Activated T-cell treated with anti-CD3 and anti-CD28 coated beads, Interleukin-2, amount 50 U/mL, for 4 hours (primary cell): ENCODE measurements at regions not wholly inside any gene's neighbourhood (a gene's known extent, or its start where the extent isn't known, plus 50 kb on each side); places are given as distances from the start of the nearest gene placed in this dataset.

Experiments used
- ATAC-seq, 2 donors: fragments of 200-7000 bp; cut with Tn5 transposase; one replicate each; pipeline ENCODE4 v1.10.0; 2021
- DNase-seq: peaks from one replicate; pipeline ENCODE4 v3.0.0-alpha.2; 2020
- H3K27me3 Mint-ChIP-seq: one replicate; pipeline ENCODE4 v1.8.0; 2021; ENCODE audit warnings: low read depth, mixed read lengths
- H3K36me3 Mint-ChIP-seq: one replicate; pipeline ENCODE4 v1.8.0; 2022; ENCODE audit warnings: mixed read lengths; ENCODE audit not compliant: insufficient read depth
- H3K4me1 Mint-ChIP-seq: one replicate; pipeline ENCODE4 v1.8.0; 2021; ENCODE audit warnings: low read depth, mixed read lengths
- H3K4me3 Mint-ChIP-seq: one replicate; pipeline ENCODE4 v1.8.0; 2021; ENCODE audit warnings: mild to moderate bottlenecking, moderate library complexity, mixed read lengths
- H3K9me3 Mint-ChIP-seq: one replicate; pipeline ENCODE4 v1.8.0; 2021; ENCODE audit warnings: mixed read lengths

DNA sequence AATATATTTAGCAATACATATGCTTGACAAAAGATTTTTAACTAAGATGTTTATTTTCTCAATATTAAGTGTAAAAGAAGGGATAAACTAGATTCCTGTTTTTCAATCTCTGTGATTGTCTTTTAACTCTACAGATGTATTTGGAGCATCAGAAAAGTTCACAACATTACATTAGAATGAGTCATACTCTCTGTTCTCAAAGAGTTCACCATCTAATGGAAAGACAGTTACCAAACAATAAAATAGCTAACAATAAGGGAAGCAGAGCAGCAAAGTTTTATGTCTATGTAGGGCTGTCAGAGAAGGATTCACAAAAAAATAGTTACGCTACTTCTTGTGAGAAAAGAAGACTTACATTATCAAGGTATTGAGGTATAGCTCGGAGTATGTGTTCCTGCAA, 109.2 kb upstream of the MAP2 start:
- Mint-ChIP-seq H3K4me1 (no peaks in the 10 kb centered on the region), H3K36me3 (no peaks in the 10 kb centered on the region), H3K9me3 (no peaks in the 10 kb centered on the region), H3K27me3 (no peaks in the 10 kb centered on the region), H3K4me3 (no peak overlapping the region)
- ATAC-seq (no peak), DNase-seq (no peak)

DNA sequence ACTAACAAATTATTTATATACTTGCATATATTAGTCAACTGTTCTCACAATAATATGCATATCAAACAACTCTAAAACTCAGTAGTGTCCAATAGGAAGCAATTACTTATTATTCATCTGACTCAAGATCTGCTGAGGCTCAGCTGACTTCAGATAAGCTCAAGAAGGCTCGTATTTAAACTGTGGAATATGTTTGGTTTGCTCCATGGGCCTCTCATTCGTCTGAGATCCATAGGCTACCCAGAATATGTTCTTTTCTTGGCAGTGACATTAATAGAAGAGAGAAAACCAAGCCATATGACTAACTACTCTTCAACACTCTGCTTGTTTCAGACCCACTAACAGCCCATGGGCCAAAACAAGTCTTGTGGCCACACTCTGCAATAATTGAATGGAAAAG, 107.7 kb upstream of the MAP2 start:
- Mint-ChIP-seq H3K4me1 (no peaks in the 10 kb centered on the region), H3K36me3 (no peaks in the 10 kb centered on the region), H3K9me3 (no peaks in the 10 kb centered on the region), H3K27me3 (no peaks in the 10 kb centered on the region), H3K4me3 (no peak overlapping the region)
- ATAC-seq (no peak), DNase-seq (no peak)

DNA sequence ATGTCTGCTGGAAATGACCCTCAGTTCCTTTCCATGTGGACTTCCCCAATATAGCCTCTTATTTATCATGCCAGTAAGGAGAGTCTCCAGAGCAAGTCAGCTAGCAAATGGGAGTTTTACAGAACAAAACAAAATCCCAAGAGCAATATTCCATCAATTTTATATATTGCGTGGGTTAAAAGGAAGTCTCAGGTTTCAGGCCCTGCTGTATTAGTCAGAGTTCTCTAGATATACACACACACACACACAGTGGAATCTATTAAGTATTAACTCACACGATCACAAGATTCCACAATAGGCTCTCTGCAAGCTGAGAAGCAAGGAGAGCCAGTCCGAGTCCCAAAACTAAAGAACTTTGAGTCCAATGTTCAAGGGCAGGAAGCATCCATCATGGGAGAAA, 102.8 kb upstream of the MAP2 start:
- no peak for ATAC-seq
- Mint-ChIP-seq H3K36me3 (no peaks in the 10 kb centered on the region), H3K9me3 (peaks cover 3% of the 10 kb centered on the region), H3K27me3 (peaks cover 2% of the 10 kb centered on the region), H3K4me3 (no peak overlapping the region), H3K4me1 (no peaks in the 10 kb centered on the region)
- DNase-seq = no peak

DNA sequence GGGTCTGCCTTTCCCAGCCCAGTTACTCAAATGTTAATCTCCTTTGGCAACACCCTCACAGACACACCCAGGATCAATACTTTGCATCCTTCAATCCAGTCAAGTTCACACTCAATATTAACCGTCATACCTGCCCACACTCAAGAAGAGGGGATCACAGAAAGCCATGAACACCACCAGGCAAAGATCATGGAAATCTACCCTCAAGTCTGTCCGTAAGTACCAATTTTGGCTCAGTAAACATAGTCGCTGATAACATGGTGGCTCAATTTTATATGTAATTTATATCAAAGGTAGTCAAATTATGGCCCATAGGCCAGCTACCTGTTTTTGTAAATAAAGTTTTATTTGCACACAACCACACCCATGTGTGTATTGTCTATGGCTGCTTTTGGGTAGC, 102.3 kb upstream of the MAP2 start:
- Mint-ChIP-seq H3K36me3 (no peaks in the 10 kb centered on the region), H3K27me3 (peaks cover 2% of the 10 kb centered on the region), H3K4me1 (no peaks in the 10 kb centered on the region), H3K9me3 (peaks cover 3% of the 10 kb centered on the region), H3K4me3 (no peak overlapping the region)
- ATAC-seq (no peak), DNase-seq (no peak)

DNA sequence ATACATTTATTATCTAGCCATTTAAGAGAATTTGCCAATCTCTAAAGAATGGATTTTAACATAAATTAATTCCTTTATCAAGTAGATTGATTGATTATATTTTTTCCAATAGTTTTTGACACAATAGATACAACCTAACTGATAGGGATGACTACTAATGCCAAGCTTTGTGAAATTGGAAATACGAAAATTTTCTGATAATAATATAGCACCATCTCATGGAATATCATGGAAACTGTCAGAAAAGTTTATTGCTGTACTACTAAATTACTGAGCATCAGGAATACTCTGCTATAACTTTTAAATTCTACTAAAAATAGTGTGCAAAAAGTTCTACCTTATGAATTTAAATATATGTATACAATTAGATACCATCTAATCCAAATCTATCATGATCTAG, 101.8 kb upstream of the MAP2 start:
- no peak for DNase-seq
- H3K36me3 Mint-ChIP-seq = no peaks in the 10 kb centered on the region
- peaks cover 2% of the 10 kb centered on the region for H3K27me3 Mint-ChIP-seq
- no peaks in the 10 kb centered on the region for H3K4me1 Mint-ChIP-seq
- H3K9me3 Mint-ChIP-seq = peaks cover 3% of the 10 kb centered on the region
- H3K4me3 Mint-ChIP-seq = no peak overlapping the region
- no peak for ATAC-seq

DNA sequence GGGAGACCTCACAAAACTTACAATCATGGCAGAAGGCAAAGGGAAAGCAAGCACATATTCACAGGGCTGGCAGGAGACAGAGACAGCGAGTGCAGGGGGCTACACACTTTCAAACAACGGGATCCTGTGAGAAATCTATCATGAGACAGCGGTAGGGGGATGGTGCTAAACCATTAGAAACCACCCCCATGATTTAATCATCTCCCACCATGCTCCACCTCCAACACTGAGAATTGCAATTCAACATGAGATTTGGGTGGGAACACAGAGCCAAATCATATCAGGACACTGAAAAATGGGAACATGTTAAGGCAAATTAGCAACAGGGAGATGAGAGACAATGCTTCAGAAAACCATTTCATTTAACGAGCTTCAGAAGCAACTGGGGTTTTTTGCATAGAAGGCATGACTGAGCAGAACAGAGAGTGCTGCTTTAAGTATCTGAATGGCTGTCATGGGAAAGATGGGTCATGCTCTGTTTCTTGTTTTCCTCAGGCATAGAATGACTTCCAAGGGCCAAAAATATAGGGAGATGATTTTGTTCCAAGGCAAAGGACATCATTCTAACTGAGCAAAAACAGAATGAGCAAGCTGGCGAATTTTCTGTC, 100.8 kb upstream of the MAP2 start:
- H3K36me3 Mint-ChIP-seq = no peaks in the 10 kb centered on the region
- no peaks in the 10 kb centered on the region for H3K4me1 Mint-ChIP-seq
- H3K27me3 Mint-ChIP-seq = peaks cover 2% of the 10 kb centered on the region
- ATAC-seq = no peak
- no peak overlapping the region for H3K4me3 Mint-ChIP-seq
- DNase-seq = no peak
- peaks cover 3% of the 10 kb centered on the region for H3K9me3 Mint-ChIP-seq

DNA sequence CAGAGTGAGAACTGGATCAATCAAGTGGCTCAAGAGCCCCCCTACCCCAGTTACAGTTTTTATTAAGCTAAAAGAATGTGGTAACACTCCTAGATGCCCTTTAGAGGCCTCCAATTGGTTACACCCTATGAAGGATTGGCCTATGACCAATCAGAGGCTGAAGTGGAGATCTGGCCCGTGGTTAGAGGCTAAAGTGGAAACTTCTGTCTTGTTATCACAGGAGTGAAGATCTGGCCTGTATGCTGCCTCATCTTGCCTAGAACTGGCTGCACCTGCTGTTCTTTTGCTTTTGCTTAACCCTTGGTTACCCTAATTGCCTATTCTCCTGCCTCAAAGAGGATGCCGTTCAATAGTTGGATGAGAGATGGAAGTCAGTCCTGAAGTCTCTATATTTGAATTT, 100.1 kb upstream of the MAP2 start:
- Mint-ChIP-seq H3K4me1 (no peaks in the 10 kb centered on the region), H3K9me3 (peaks cover 3% of the 10 kb centered on the region), H3K4me3 (no peak overlapping the region), H3K36me3 (no peaks in the 10 kb centered on the region), H3K27me3 (peaks cover 4% of the 10 kb centered on the region)
- DNase-seq (no peak), ATAC-seq (no peak)

DNA sequence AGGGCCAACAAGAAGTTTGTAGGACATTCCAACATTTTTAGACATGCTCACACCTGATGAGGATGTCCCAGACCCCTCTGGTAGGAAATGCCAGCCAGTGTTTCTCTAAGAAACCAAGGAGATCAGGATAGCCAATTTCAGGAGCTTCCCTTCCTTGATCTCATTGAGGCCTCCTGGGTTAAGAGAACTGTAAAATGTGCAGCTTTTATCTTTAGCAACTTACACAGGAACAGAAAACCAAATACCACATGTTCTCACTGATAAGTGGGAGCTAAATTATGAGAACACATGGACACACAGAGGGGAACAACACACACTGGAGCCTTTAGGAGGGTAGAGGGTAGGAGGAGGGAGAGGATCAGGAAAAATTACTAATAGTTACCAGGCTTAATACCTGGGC, 99.6 kb upstream of the MAP2 start:
- no peak for ATAC-seq
- peaks cover 3% of the 10 kb centered on the region for H3K9me3 Mint-ChIP-seq

DNA sequence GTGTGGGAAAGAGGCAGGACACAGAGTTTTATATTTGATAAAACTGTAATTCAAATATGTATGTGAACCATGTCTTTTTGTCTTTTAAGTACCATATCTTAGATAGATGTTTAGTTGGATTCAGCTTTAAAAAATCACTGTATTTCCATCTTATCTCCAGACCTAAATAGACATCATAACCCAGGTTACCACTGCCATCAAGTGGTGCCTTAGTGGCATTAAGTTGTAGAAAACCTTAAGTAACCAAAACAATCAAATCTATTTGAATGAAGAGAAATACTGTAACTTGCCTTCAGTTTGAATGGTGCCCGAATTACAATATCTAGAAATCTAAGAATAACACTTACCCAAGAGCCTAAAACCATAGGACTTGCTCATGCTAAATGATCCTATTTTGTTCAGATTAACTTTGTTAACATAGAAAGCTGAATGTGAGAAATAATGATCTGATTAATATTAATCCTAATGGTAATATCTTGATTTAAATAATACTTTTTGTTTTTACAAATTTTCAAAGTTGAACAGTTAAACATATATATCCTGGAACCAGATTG, 92.5 kb upstream of the MAP2 start:
- no peak for ATAC-seq

More for the DNA sequence above, 99.6 kb upstream of the MAP2 start:
- Mint-ChIP-seq H3K36me3 (no peaks in the 10 kb centered on the region), H3K27me3 (peaks cover 4% of the 10 kb centered on the region), H3K4me1 (no peaks in the 10 kb centered on the region), H3K4me3 (no peak overlapping the region)
- DNase-seq = no peak

DNA sequence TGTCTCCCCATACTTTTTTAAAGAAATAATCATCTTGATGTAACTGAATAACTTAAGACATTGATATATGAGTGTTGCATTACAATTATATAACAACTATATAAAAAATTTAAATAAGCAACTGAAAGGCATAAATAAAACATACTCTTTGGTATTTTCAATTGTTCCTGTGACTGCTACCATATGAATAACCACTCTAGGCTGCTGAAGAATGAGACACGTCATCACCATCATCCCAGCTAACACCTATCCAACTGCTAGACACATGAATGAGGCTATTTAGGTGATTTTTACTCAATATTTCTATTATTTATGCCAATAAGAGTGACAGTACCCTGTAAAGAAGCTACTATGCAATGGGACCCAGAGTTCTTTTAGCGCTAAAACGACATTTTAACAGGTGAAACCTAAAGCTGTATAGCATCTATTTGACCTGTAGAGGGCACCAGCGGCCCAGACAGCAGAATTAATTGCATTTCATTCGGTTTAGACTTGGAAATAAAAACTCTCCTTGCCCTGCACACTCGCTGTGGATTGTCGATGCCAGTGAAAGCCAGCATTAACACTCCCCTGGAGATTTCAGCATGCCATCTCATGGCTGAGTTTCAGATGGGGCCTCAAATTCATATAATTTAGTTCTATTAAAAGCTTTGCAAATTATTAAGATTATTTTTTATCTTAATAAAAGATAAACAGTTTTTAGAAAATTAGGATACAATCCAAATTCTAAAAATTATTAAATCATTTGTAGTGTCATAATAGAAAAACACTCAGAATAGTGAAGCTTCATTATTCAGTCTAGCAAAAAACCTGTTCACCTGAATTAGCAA, 89.4 kb upstream of the MAP2 start:
- no peaks in the 10 kb centered on the region for H3K36me3 Mint-ChIP-seq
- no peaks in the 10 kb centered on the region for H3K9me3 Mint-ChIP-seq
- no peak for DNase-seq
- ATAC-seq = no peak
- no peaks in the 10 kb centered on the region for H3K27me3 Mint-ChIP-seq
- H3K4me1 Mint-ChIP-seq = no peaks in the 10 kb centered on the region
- no peak overlapping the region for H3K4me3 Mint-ChIP-seq

More for the DNA sequence above, 92.5 kb upstream of the MAP2 start:
- Mint-ChIP-seq H3K36me3 (no peaks in the 10 kb centered on the region), H3K9me3 (no peaks in the 10 kb centered on the region), H3K4me1 (no peaks in the 10 kb centered on the region), H3K27me3 (peaks cover 3% of the 10 kb centered on the region), H3K4me3 (no peak overlapping the region)
- DNase-seq = no peak

DNA sequence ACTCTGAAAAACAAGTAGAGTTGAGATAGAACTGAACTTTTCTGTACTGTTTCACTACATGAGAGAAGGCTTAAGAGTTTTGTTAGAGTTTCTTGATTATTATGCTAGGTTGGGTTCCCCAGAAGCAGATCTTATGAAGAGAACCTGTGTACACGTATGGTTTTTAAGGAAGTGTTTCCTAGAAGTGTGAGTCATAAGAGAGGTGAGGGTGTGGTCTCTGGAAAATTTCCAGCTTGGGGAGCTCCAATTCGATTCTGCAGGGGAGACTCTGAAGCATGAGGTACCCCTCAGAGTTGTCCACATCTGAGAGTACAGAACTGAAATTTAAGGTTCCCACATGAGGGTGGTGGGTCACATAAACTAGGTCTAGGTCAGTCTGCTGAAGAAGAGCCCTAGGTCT, 83.3 kb upstream of the MAP2 start:
- Mint-ChIP-seq H3K4me3 (no peak overlapping the region), H3K27me3 (no peaks in the 10 kb centered on the region), H3K4me1 (no peaks in the 10 kb centered on the region), H3K36me3 (no peaks in the 10 kb centered on the region), H3K9me3 (no peaks in the 10 kb centered on the region)
- ATAC-seq (no peak), DNase-seq (no peak)

DNA sequence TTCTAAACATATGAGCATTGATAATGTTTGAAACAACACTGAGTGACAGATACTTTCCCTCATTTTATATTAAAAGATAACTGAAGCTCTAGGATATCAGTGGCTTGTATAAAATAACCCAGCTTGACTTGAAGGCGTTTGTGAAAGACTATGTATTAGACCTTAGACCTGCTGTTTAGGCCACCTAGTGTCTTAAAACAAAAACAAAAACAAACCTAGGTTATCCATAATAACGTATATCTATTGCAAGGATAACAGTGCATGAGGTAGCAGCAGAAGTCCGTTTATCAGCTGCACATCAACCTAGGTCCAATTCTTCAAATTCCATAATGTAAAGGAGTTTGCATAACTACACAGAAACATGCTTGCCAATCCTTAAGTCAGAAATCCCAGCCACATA, 79.5 kb upstream of the MAP2 start:
- no peak overlapping the region for H3K4me3 Mint-ChIP-seq
- ATAC-seq (no peak), DNase-seq (no peak)
- H3K36me3 Mint-ChIP-seq = no peaks in the 10 kb centered on the region
- H3K27me3 Mint-ChIP-seq = no peaks in the 10 kb centered on the region
- no peaks in the 10 kb centered on the region for H3K9me3 Mint-ChIP-seq
- no peaks in the 10 kb centered on the region for H3K4me1 Mint-ChIP-seq

DNA sequence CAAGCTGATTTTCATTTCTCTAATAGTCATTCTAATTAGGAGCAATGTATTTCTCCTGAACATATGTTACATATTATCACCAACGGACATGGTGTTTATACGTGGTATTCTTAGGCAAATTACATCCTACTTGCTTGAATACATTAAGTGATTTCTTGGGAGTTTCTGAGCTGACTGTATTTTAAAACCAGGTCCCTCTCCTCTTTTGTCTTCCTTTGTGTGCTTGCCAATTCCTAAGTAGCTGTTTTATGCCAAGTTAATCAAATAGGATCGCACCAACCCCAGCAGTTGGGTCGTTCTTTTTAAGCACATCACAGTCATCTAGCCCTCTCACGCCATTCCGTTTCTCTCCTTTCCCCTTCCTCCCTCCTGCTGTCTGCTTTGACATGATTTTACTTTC, 75.4 kb upstream of the MAP2 start:
- ATAC-seq = no peak
- DNase-seq = no peak
- Mint-ChIP-seq H3K27me3 (no peaks in the 10 kb centered on the region), H3K36me3 (no peaks in the 10 kb centered on the region), H3K9me3 (peaks cover 2% of the 10 kb centered on the region), H3K4me3 (no peak overlapping the region), H3K4me1 (no peaks in the 10 kb centered on the region)

DNA sequence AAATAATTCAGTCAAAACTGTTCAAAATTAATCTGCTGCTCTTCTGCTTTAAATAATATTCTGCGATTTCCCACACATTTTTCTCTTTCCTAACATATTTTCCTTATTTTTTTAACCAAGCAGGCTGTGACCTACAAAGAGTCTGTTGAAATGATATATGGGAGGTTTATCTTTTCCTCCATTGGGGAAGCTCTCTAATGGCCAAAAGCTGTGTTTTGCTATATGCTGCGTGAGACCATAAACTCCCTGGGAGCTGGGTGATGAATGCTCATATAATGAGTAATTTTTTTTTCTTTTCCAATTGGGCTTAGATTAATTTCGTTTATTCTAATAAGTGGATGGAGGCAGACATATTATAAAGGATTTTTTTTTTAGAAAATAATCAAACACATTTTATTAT, 72.2 kb upstream of the MAP2 start:
- DNase-seq = no peak
- Mint-ChIP-seq H3K9me3 (peaks cover 13% of the 10 kb centered on the region), H3K4me1 (no peaks in the 10 kb centered on the region), H3K27me3 (no peaks in the 10 kb centered on the region), H3K36me3 (no peaks in the 10 kb centered on the region), H3K4me3 (no peak overlapping the region)
- no peak for ATAC-seq

DNA sequence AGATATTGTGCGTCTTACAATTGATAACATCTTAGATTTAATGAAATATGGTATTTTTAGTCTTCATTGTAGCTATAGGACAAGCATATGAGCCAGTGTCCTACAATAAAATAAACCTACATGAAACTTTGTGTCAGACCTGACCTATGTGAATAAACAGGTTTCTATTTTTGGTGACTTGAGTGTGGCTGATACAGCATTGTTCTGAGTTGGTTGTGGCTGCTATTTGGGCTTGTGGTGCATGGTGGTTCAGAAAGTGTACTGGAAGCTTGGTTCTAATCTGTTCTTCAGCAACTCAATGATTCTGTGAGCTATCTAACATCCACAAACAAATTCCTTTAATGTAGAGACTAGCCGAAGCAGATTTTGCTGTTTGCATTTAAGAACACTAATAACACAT, 64.9 kb upstream of the MAP2 start:
- Mint-ChIP-seq H3K9me3 (peaks cover 10% of the 10 kb centered on the region), H3K4me1 (no peaks in the 10 kb centered on the region), H3K4me3 (no peak overlapping the region), H3K36me3 (no peaks in the 10 kb centered on the region), H3K27me3 (no peaks in the 10 kb centered on the region)
- DNase-seq (no peak), ATAC-seq (no peak)
